ENCODE measurements at regions not wholly inside any gene's neighbourhood (a gene's known extent, or its start where the extent isn't known, plus 50 kb on each side); places are given as distances from the start of the nearest gene placed in this dataset.

DNA sequence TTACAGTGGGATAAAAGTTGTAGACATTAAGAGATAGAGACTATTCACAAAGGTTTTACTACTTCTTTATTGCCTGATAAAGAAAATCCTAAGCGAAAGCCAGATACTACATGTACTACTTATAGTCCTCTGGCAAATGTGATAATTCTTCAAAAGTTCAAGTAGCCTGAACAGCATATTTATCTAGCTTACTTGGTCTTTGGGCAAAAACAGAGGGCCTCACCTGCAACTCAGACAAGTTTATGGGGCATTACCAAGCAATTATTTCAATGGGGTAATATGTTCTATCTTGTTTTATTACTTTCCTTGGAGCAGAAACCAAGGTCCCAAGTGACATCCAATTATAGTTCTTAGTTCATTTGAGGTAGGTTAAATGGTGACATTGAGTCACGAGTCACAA lies 390.1 kb upstream of the ARHGEF26 start:
- TF ChIP-seq CTCF (IDR thresholded peaks at IDR 0.05): no peak
- no peak for TF ChIP-seq POLR2A (IDR thresholded peaks at IDR 0.05)
- intact Hi-C loops (cut with DNase I): no loop called here
- H3K9me3 ChIP-seq: peaks cover 0 to 7% (median 0%) of the 10 kb centered on the region in 3 donors
- DNase-seq (no peak), ATAC-seq (no peak)
- H3K4me3 ChIP-seq: no peak overlapping the region
- H3K36me3 ChIP-seq (replicated peaks in 1 of 2; ENCODE audit: insufficient read depth in 1 of 2, low read depth in 2 of 2): no peaks in the 10 kb centered on the region
- no peak overlapping the region for H3K27ac ChIP-seq
- H3K4me1 ChIP-seq: no peaks in the 10 kb centered on the region
- 62 to 65% methylated on average over 2 of the region's 2 CpGs for WGBS, 2 donors
- H3K27me3 ChIP-seq: no peaks in the 10 kb centered on the region

GRCh38 chr3:153734777-153735551 lies 386.2 kb upstream of the ARHGEF26 start:
- WGBS, 2 donors: 77 to 83% methylated on average over 1 of the region's 1 CpG
- no peak for DNase-seq

GRCh38 chr3:153740109-153740508 lies 381.1 kb upstream of the ARHGEF26 start:
- Histone ChIP-seq H3K27me3 (no peaks in the 10 kb centered on the region), H3K9me3 (no peaks in the 10 kb centered on the region), H3K4me1 (no peaks in the 10 kb centered on the region), H3K4me3 (no peak overlapping the region), H3K36me3 (replicated peaks in 1 of 2; ENCODE audit: insufficient read depth in 1 of 2, low read depth in 2 of 2) (no peaks in the 10 kb centered on the region), H3K27ac (no peak overlapping the region)
- intact Hi-C loops (cut with DNase I): no loop called here
- ATAC-seq (no peak), DNase-seq (no peak)
- TF ChIP-seq POLR2A (IDR thresholded peaks at IDR 0.05) (no peak), CTCF (IDR thresholded peaks at IDR 0.05) (no peak)
- 24 to 26% methylated on average over 2 of the region's 2 CpGs for WGBS, 2 donors

More at GRCh38 chr3:153734777-153735551, 386.2 kb upstream of the ARHGEF26 start:
- H3K4me3 ChIP-seq: no peak overlapping the region
- ATAC-seq: no peak
- H3K9me3 ChIP-seq: peaks cover 0 to 7% (median 0%) of the 10 kb centered on the region in 3 donors
- intact Hi-C loops (cut with DNase I): no loop called here
- H3K36me3 ChIP-seq (replicated peaks in 1 of 2; ENCODE audit: insufficient read depth in 1 of 2, low read depth in 2 of 2): no peaks in the 10 kb centered on the region
- H3K27me3 ChIP-seq: no peaks in the 10 kb centered on the region
- no peak overlapping the region for H3K27ac ChIP-seq
- no peaks in the 10 kb centered on the region for H3K4me1 ChIP-seq
- no peak for TF ChIP-seq CTCF (IDR thresholded peaks at IDR 0.05)
- TF ChIP-seq POLR2A (IDR thresholded peaks at IDR 0.05): no peak

GRCh38 chr3:153744889-153745288 lies 376.3 kb upstream of the ARHGEF26 start:
- 56 to 61% methylated on average over 3 of the region's 3 CpGs for WGBS, 2 donors
- no peaks in the 10 kb centered on the region for H3K27me3 ChIP-seq

More at GRCh38 chr3:153744889-153745288, 376.3 kb upstream of the ARHGEF26 start:
- Histone ChIP-seq H3K36me3 (replicated peaks in 1 of 2; ENCODE audit: insufficient read depth in 1 of 2, low read depth in 2 of 2) (no peaks in the 10 kb centered on the region), H3K4me3 (no peak overlapping the region), H3K27ac (no peak overlapping the region), H3K4me1 (no peaks in the 10 kb centered on the region), H3K9me3 (no peaks in the 10 kb centered on the region)
- no peak for DNase-seq
- no peak for TF ChIP-seq CTCF (IDR thresholded peaks at IDR 0.05)
- TF ChIP-seq POLR2A (IDR thresholded peaks at IDR 0.05): no peak
- intact Hi-C loops (cut with DNase I): no loop called here
- no peak for ATAC-seq

All from body of pancreas (tissue), 4 donors.